WTC11 (cell line): ENCODE measurements at regions not wholly inside any gene's neighbourhood (a gene's known extent, or its start where the extent isn't known, plus 50 kb on each side); places are given as distances from the start of the nearest gene placed in this dataset.
A peak's percentile ranks its signal among the peaks of the same experiment; 100 is the strongest.

Experiments used
- ATAC-seq: fragments of 200-7000 bp; cut with Tn5 transposase; 2 replicates; pipeline ENCODE4 v1.10.0; 2021; ENCODE audit warnings: mild to moderate bottlenecking, moderate library complexity
- CTCF ChIA-PET: fragments of 300-600 bp; sonication (Branson Sonifier 250); formaldehyde crosslinking; loops from one replicate; lab custom pipeline; 2021; ENCODE audit warnings: antibody characterized with exemption; lab: Charles Lee
- POLR2A ChIA-PET: fragments of 350-600 bp; sonication (Branson Sonifier 250); formaldehyde crosslinking; loops from one replicate; lab custom pipeline; 2021; ENCODE audit warnings: antibody characterized with exemption; lab: Charles Lee
- DNase-seq: peaks from one replicate; pipeline ENCODE4 v3.0.0; 2021; ENCODE audit warnings: low spot score
- H3K27ac Mint-ChIP-seq: 2 replicates; pipeline ENCODE4 v1.8.0; 2021; ENCODE audit warnings: mixed read lengths
- H3K27me3 Mint-ChIP-seq: 2 replicates; pipeline ENCODE4 v1.8.0; 2021; ENCODE audit warnings: low read depth, mild to moderate bottlenecking, moderate library complexity, mixed read lengths
- H3K36me3 Mint-ChIP-seq: 2 replicates; pipeline ENCODE4 v1.8.0; 2021; ENCODE audit warnings: mixed read lengths
- H3K4me1 Mint-ChIP-seq: 2 replicates; pipeline ENCODE4 v1.8.0; 2022; ENCODE audit warnings: mixed read lengths
- H3K4me3 Mint-ChIP-seq: 2 replicates; pipeline ENCODE4 v1.8.0; 2021; ENCODE audit warnings: mild to moderate bottlenecking, moderate library complexity, mixed read lengths
- H3K9me3 Mint-ChIP-seq: 2 replicates; pipeline ENCODE4 v1.8.0; 2021; ENCODE audit warnings: mixed read lengths
- CBFB ChIP-seq: sonication (generic); formaldehyde crosslinking; IDR thresholded peaks from 2 replicates; pipeline ENCODE4 v1.8.1; 2022; ENCODE audit warnings: mild to moderate bottlenecking, low read depth, missing genetic modification reagents
- ELF4 ChIP-seq: sonication (generic); formaldehyde crosslinking; IDR thresholded peaks from 2 replicates; pipeline ENCODE4 v1.8.1; 2022; ENCODE audit warnings: low read depth, mild to moderate bottlenecking, moderate library complexity, missing genetic modification reagents
- FOXK1 ChIP-seq: sonication (generic); formaldehyde crosslinking; IDR thresholded peaks from 2 replicates; pipeline ENCODE4 v1.8.0; 2022; ENCODE audit warnings: mild to moderate bottlenecking, moderate library complexity, missing genetic modification reagents
- GRHL2 ChIP-seq: fragments of 250-450 bp; sonication (Bioruptor Pico); IDR thresholded peaks from 2 replicates; pipeline ENCODE4 v1.8.0; 2022; ENCODE audit warnings: mild to moderate bottlenecking, moderate library complexity; ENCODE audit not compliant: insufficient replicate concordance, severe bottlenecking
- IRF2 ChIP-seq: sonication (generic); formaldehyde crosslinking; IDR thresholded peaks from 2 replicates; pipeline ENCODE4 v1.8.0; 2022; ENCODE audit warnings: low read depth, missing genetic modification reagents, borderline replicate concordance
- JAZF1 ChIP-seq: fragments of 250-450 bp; sonication (Bioruptor Pico); IDR thresholded peaks from 2 replicates; pipeline ENCODE4 v1.9.0; 2021; ENCODE audit warnings: moderate library complexity, mild to moderate bottlenecking, inconsistent platforms
- NFYB ChIP-seq: sonication (generic); formaldehyde crosslinking; conservative IDR thresholded peaks from 2 replicates; pipeline ENCODE4 v1.8.0; 2022; ENCODE audit warnings: low read depth, missing genetic modification reagents
- SMAD3 ChIP-seq: sonication (generic); formaldehyde crosslinking; IDR thresholded peaks from 2 replicates; pipeline ENCODE4 v1.8.0; 2022; ENCODE audit warnings: missing genetic modification reagents, mild to moderate bottlenecking, borderline replicate concordance
- TEAD1 ChIP-seq: sonication (generic); formaldehyde crosslinking; IDR thresholded peaks from 2 replicates; pipeline ENCODE4 v1.8.0; 2022; ENCODE audit warnings: mild to moderate bottlenecking, missing genetic modification reagents
- TP53 ChIP-seq: sonication (generic); formaldehyde crosslinking; IDR thresholded peaks from 2 replicates; pipeline ENCODE4 v1.8.1; 2023; ENCODE audit warnings: mild to moderate bottlenecking, missing genetic modification reagents
- ZNF121 ChIP-seq: sonication (generic); formaldehyde crosslinking; IDR thresholded peaks from 2 replicates; pipeline ENCODE4 v1.8.0; 2023; ENCODE audit warnings: missing genetic modification reagents
- ZNF138 ChIP-seq: sonication (generic); formaldehyde crosslinking; conservative IDR thresholded peaks from 2 replicates; pipeline ENCODE4 v1.8.1; 2022; ENCODE audit warnings: mild to moderate bottlenecking, moderate library complexity, missing genetic modification reagents
- ZNF671 ChIP-seq: fragments of 250-450 bp; sonication (Bioruptor Pico); IDR thresholded peaks from 2 replicates; pipeline ENCODE4 v1.8.0; 2021; ENCODE audit warnings: mild to moderate bottlenecking
- TF ChIP-seq, protein P1 (sequence below): fragments of 250-450 bp; sonication (Bioruptor Pico); IDR thresholded peaks from 2 replicates; pipeline ENCODE4 v1.9.0; 2021; ENCODE audit warnings: mild to moderate bottlenecking, borderline replicate concordance
- TF ChIP-seq, protein P2 (sequence below): fragments of 250-450 bp; sonication (Bioruptor Pico); conservative IDR thresholded peaks from 2 replicates; pipeline ENCODE4 v1.9.0; 2021; ENCODE audit warnings: mild to moderate bottlenecking
- TF ChIP-seq, protein P3 (sequence below): sonication (generic); formaldehyde crosslinking; IDR thresholded peaks from 2 replicates; pipeline ENCODE4 v1.8.0; 2022; ENCODE audit warnings: mild to moderate bottlenecking, missing genetic modification reagents
- TF ChIP-seq, protein P4 (sequence below): sonication (generic); formaldehyde crosslinking; IDR thresholded peaks from 2 replicates; pipeline ENCODE4 v1.8.0; 2022; ENCODE audit warnings: mild to moderate bottlenecking, missing genetic modification reagents
- TF ChIP-seq, protein P5 (sequence below): sonication (generic); formaldehyde crosslinking; IDR thresholded peaks from 2 replicates; pipeline ENCODE4 v1.8.0; 2022; ENCODE audit warnings: missing genetic modification reagents
- TF ChIP-seq, protein P6 (sequence below): sonication (generic); formaldehyde crosslinking; IDR thresholded peaks from 2 replicates; pipeline ENCODE4 v1.8.1; 2023; ENCODE audit warnings: mild to moderate bottlenecking, missing genetic modification reagents, moderate library complexity

DNA sequence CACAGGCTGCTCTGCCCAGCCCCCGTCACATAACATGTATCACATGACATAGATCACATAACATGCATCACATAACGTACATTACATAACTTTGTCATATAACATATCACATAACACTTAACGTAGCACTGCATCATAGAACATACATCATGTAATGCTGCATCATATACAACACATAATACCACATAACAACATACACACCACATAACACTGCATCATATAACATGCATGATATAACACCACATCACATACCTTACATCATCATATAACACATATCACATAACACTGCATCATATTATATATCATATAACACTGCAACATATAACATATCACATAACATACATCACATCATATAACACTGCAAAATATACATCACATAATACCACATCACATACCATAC, 83.8 kb downstream of the AXIN2 start:
- no peak overlapping the region for H3K4me3 Mint-ChIP-seq
- no peak for ATAC-seq
- TF ChIP-seq SMAD3 = no peak
- no peak for TF ChIP-seq ZNF121
- no peak for TF ChIP-seq CBFB
- no peak for TF ChIP-seq JAZF1 (CRISPR knock-in tag)
- TF ChIP-seq, protein P1, sequence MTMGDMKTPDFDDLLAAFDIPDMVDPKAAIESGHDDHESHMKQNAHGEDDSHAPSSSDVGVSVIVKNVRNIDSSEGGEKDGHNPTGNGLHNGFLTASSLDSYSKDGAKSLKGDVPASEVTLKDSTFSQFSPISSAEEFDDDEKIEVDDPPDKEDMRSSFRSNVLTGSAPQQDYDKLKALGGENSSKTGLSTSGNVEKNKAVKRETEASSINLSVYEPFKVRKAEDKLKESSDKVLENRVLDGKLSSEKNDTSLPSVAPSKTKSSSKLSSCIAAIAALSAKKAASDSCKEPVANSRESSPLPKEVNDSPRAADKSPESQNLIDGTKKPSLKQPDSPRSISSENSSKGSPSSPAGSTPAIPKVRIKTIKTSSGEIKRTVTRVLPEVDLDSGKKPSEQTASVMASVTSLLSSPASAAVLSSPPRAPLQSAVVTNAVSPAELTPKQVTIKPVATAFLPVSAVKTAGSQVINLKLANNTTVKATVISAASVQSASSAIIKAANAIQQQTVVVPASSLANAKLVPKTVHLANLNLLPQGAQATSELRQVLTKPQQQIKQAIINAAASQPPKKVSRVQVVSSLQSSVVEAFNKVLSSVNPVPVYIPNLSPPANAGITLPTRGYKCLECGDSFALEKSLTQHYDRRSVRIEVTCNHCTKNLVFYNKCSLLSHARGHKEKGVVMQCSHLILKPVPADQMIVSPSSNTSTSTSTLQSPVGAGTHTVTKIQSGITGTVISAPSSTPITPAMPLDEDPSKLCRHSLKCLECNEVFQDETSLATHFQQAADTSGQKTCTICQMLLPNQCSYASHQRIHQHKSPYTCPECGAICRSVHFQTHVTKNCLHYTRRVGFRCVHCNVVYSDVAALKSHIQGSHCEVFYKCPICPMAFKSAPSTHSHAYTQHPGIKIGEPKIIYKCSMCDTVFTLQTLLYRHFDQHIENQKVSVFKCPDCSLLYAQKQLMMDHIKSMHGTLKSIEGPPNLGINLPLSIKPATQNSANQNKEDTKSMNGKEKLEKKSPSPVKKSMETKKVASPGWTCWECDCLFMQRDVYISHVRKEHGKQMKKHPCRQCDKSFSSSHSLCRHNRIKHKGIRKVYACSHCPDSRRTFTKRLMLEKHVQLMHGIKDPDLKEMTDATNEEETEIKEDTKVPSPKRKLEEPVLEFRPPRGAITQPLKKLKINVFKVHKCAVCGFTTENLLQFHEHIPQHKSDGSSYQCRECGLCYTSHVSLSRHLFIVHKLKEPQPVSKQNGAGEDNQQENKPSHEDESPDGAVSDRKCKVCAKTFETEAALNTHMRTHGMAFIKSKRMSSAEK (CRISPR knock-in tag) = no peak
- TF ChIP-seq ZNF671 = no peak
- TF ChIP-seq, protein P2, sequence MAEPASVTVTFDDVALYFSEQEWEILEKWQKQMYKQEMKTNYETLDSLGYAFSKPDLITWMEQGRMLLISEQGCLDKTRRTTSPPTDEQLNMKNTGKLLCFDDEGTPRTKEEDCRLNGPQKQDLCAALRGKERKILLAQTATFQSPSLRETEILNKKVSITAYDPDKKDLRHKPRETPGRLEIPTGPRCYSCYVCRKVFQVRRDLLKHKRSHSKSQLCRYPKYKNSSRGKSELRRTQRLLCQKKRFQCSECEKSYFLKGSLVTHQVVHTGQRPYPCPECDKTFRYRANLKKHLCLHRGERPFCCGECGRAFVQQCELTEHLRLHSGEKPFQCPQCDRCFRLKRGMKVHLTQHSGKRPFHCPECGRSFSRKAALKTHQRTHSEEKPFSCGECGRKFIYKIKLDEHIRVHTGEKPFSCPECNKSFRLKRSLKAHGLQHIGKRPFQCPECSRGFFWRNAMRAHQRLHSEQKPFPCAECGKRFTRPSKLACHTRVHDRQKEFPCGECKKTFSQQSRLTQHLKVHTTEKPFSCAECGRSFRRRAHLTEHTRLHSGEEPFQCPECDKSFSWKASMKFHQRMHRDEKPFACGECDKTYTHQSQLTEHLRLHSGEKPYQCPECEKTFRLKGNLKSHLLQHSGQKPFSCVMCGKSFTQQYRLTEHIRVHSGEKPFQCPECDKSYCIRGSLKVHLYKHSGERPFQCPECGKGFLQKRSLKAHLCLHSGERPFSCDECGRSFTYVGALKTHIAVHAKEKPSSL (CRISPR knock-in tag) = no peak
- no peak for TF ChIP-seq TEAD1 (CRISPR knock-in tag)
- TF ChIP-seq, protein P3, sequence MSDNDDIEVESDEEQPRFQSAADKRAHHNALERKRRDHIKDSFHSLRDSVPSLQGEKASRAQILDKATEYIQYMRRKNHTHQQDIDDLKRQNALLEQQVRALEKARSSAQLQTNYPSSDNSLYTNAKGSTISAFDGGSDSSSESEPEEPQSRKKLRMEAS (CRISPR knock-in tag) = no peak
- TF ChIP-seq FOXK1 (CRISPR knock-in tag) = no peak
- TF ChIP-seq, protein P4, sequence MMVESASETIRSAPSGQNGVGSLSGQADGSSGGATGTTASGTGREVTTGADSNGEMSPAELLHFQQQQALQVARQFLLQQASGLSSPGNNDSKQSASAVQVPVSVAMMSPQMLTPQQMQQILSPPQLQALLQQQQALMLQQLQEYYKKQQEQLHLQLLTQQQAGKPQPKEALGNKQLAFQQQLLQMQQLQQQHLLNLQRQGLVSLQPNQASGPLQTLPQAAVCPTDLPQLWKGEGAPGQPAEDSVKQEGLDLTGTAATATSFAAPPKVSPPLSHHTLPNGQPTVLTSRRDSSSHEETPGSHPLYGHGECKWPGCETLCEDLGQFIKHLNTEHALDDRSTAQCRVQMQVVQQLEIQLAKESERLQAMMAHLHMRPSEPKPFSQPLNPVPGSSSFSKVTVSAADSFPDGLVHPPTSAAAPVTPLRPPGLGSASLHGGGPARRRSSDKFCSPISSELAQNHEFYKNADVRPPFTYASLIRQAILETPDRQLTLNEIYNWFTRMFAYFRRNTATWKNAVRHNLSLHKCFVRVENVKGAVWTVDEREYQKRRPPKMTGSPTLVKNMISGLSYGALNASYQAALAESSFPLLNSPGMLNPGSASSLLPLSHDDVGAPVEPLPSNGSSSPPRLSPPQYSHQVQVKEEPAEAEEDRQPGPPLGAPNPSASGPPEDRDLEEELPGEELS = no peak
- no peak for TF ChIP-seq GRHL2 (CRISPR knock-in tag)
- H3K27me3 Mint-ChIP-seq = no peaks in the 10 kb centered on the region
- ChIA-PET POLR2A (no interaction called here), CTCF (no interaction called here)
- no peak overlapping the region for H3K27ac Mint-ChIP-seq
- DNase-seq = no peak
- H3K4me1 Mint-ChIP-seq = no peaks in the 10 kb centered on the region
- no peaks in the 10 kb centered on the region for H3K36me3 Mint-ChIP-seq
- H3K9me3 Mint-ChIP-seq = peaks cover 35% of the 10 kb centered on the region

DNA sequence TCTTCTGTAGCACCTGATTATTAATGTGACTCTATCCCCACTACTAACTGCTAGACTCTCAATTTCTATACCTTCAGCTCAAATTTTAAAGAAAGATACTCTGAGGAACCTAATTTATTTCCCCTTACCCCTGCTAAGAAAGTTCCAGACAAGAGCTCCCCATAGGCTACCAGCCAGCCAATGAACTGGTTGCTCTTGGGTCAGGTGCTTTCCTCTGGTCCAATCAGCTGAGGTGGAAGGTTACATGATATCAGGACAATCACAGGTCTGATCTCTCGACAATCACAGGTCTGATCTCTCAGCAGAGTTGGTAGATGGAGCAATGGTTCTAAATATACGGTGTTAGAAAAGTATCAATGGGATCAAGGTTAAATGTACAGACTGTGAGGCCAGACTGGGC, 86.8 kb downstream of the AXIN2 start:
- ChIA-PET CTCF (no interaction called here), POLR2A (no interaction called here)
- no peak for ATAC-seq

DNA sequence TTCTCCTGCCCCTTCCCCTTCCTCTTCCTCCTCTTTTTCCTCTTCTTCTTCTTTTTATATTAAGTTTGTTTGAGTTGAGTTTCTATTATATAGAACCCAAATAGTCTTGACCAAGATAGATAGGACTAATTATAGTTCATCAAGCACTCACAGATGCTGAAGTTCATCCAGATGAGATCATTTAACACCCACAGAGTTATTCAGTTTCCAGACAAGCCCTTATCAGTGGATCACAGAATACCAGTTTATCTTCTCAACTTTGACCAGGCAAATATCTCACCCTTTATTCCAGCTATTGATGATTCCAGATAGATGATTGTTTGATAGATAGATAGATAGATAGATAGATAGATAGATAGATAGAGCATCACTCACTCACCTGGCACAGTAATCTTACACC, 87.5 kb downstream of the AXIN2 start:
- H3K4me1 Mint-ChIP-seq = no peaks in the 10 kb centered on the region
- CTCF ChIA-PET = no interaction called here
- TF ChIP-seq IRF2 (CRISPR knock-in tag) = no peak
- no peak for TF ChIP-seq FOXK1 (CRISPR knock-in tag)
- no peak for TF ChIP-seq ELF4 (CRISPR knock-in tag)
- no peak for TF ChIP-seq ZNF138 (CRISPR knock-in tag)
- no peak for TF ChIP-seq TP53 (CRISPR knock-in tag)
- TF ChIP-seq NFYB (CRISPR knock-in tag) = no peak
- TF ChIP-seq, protein P5, sequence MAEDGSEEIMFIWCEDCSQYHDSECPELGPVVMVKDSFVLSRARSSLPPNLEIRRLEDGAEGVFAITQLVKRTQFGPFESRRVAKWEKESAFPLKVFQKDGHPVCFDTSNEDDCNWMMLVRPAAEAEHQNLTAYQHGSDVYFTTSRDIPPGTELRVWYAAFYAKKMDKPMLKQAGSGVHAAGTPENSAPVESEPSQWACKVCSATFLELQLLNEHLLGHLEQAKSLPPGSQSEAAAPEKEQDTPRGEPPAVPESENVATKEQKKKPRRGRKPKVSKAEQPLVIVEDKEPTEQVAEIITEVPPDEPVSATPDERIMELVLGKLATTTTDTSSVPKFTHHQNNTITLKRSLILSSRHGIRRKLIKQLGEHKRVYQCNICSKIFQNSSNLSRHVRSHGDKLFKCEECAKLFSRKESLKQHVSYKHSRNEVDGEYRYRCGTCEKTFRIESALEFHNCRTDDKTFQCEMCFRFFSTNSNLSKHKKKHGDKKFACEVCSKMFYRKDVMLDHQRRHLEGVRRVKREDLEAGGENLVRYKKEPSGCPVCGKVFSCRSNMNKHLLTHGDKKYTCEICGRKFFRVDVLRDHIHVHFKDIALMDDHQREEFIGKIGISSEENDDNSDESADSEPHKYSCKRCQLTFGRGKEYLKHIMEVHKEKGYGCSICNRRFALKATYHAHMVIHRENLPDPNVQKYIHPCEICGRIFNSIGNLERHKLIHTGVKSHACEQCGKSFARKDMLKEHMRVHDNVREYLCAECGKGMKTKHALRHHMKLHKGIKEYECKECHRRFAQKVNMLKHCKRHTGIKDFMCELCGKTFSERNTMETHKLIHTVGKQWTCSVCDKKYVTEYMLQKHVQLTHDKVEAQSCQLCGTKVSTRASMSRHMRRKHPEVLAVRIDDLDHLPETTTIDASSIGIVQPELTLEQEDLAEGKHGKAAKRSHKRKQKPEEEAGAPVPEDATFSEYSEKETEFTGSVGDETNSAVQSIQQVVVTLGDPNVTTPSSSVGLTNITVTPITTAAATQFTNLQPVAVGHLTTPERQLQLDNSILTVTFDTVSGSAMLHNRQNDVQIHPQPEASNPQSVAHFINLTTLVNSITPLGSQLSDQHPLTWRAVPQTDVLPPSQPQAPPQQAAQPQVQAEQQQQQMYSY (CRISPR knock-in tag) = no peak

More for the DNA sequence above, 86.8 kb downstream of the AXIN2 start:
- Mint-ChIP-seq H3K27ac (no peak overlapping the region), H3K36me3 (no peaks in the 10 kb centered on the region), H3K27me3 (no peaks in the 10 kb centered on the region; the same call in 1 of the 2 replicates), H3K4me1 (no peaks in the 10 kb centered on the region), H3K9me3 (peaks cover 20% of the 10 kb centered on the region), H3K4me3 (no peak overlapping the region)
- TF ChIP-seq SMAD3 = no peak
- TF ChIP-seq, protein P6, sequence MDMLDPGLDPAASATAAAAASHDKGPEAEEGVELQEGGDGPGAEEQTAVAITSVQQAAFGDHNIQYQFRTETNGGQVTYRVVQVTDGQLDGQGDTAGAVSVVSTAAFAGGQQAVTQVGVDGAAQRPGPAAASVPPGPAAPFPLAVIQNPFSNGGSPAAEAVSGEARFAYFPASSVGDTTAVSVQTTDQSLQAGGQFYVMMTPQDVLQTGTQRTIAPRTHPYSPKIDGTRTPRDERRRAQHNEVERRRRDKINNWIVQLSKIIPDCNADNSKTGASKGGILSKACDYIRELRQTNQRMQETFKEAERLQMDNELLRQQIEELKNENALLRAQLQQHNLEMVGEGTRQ (CRISPR knock-in tag) = 0 out of 2 replicates have a peak, but pooled peaks have one; percentile 19
- DNase-seq = no peak

More for the DNA sequence above, 87.5 kb downstream of the AXIN2 start:
- ATAC-seq (no peak), DNase-seq (no peak)
- no peak overlapping the region for H3K27ac Mint-ChIP-seq
- POLR2A ChIA-PET = no interaction called here
- no peaks in the 10 kb centered on the region; the same call in 1 of the 2 replicates for H3K27me3 Mint-ChIP-seq
- no peak overlapping the region for H3K4me3 Mint-ChIP-seq
- H3K9me3 Mint-ChIP-seq = peaks cover 20% of the 10 kb centered on the region
- no peaks in the 10 kb centered on the region for H3K36me3 Mint-ChIP-seq
